ENCODE measurements at regions not wholly inside any gene's neighbourhood (a gene's known extent, or its start where the extent isn't known, plus 50 kb on each side); places are given as distances from the start of the nearest gene placed in this dataset.
"Not testable (repeated sequence)": the region's sequence is repeated elsewhere in the genome, so short reads cannot be mapped to it uniquely, and the experiment has no call there.

DNA sequence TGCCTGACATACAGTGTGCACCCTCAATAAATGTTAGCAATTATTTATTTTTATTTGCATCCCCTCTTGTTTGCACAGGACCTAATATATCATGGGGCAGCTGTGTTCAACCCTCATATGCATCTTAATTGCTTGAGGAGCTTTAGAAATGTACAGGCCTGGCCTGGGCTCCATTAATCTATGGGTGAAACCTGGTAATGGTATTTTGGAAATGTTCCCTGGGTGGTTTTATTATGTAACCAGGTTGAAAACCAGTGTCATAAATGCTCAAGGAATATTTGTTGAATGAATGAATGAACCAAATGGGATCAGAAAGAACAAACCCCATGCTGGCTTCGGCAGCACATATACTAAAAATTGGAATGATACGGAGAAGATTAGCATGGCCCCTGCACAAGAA is 84.0 kb upstream of the PICALM start:
- ATAC-seq (no peak), DNase-seq (ENCODE audit: missing footprints) (no peak)
- intact Hi-C loops (cut with DNase I), result no loop called here

DNA sequence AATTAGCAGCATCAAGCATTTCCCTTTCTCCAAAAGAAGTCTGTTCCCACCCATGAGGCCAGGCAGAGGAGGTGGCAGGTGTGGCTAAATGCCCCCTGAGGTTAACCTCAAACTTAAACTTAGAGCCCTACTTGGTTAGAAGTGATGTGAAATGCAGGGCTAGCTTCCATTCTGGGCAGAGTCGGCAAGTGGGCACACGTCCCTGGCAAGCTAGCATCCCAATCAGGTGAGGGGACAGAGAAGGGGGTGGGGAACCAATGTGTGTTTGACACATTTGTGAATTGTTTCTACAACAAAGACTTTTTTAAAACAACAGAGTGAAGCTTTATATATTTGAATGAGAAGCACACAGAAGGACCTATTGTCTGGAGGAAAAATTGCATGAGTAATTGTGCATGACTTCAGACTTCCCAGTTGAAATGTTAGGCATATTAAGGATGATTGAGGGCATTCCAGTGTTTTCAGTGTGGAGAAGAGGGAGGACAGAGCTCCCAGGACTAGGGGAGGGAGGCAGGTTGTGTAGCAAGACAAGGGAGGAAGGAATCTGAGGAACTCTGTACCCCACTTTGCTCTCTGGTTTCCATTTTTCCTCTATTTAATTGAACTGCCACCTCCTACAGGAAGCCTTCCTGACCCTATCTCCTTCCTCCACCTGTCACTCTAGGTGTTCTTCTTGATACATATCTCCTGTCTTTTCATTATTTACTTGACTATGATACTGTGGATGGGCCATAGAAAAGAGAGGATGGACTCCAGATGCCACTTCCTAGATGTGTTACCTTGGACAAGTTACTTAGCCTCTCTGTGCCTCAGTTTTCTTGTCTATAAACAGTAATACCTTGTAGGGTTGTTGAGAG is 83.3 kb upstream of the PICALM start:
- DNase-seq (ENCODE audit: missing footprints) (no peak), ATAC-seq (no peak)
- intact Hi-C loops (cut with DNase I), result no loop called here

DNA sequence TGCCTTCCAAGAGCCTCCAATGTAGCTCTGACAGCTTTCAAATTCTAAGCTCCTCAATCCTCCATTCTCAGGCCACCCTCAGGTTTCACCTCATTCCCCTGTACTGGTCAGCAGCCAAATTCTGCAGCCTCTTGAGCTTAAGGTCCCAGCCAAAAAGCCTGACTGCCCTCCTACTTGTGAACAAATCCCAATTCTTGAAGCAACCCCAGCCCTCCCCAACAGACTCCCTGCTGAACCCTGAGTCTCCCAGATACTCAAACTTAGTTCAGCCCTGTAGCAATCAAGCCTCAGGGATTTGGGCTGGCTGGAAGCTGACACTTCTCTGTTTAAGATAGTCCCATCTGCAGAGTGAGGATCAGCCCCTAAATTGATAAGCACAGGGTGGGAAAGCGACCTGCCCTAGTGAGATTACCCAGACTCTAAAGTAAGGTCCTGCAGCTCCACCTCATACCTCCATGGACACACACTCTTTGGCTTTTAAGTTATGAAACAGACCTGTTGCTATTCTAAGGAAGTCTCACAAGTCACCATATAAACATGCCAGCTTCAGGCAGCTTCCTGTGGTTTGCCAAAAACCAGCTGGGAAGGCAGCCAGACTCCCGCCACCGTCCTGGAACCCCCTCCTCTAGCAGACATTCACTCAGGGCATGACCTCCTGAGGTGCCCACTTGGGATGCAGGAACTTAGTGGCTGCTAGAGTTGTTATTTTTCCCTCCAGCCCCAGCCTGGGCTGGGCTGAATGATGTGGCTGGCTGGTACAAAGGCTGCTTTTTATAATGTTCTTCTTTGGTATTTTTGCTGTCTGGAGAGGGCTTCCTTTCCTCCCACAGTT is 82.5 kb upstream of the PICALM start:
- intact Hi-C loops (cut with DNase I), result no loop called here
- DNase-seq (ENCODE audit: missing footprints) (no peak), ATAC-seq (peak; percentile 75)

DNA sequence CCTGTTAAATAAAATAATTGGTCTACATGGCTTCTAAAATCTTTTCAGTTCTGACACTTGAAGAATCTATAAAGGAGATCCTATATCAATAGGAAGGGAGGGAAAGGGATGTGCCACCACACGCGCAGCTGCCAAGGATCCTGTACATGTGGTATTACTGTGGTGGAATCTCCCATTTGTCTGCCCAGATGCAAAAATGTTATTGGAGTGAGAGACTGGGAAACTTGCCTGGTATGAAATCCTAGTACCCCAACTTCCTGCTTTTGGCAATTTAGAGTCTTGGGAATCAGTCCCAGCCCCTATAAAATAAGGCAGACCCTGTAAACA is 81.9 kb upstream of the PICALM start:
- intact Hi-C loops (cut with DNase I), result no loop called here
- DNase-seq (ENCODE audit: missing footprints), result no peak
- ATAC-seq, result no peak

DNA sequence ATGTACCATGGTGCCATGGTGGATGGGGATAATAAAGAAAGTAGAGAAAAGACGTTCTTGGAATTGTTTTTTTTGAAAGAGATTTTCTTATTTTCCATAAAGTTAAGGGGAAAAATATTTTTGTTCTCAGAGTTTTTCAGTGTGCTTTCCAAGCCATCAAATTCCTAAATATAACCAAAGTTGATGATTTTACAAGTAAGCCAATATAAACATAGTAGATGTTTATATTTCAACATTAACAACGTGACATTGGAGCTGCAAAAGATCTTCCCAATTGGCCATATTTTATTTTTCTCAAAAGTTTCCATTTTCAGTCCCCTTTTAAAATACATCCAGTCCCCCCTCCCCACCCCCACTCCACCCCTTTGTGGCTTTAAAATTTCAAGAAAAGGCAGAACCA is 80.9 kb upstream of the PICALM start:
- intact Hi-C loops (cut with DNase I), result no loop called here
- DNase-seq (ENCODE audit: missing footprints) (no peak), ATAC-seq (no peak)

DNA sequence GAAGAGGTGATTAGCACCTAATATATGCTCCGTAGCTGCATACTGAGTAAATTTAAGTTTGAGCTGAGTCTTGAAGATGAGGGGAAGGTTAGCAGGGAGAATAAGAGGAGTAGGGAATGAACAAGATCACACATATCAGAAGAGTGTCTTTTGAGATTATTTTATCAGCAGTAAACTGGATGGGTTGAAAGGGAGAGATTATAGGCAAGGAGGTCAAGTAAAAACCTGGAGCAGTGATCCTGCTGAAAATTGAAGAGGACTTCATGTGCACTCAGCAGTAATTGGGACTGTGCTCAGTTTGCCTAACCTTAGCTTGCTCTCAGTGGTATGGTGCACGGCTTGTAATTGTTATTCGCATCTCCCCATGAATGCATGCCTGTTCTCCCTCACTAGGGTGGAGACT is 79.5 kb upstream of the PICALM start:
- no peak for DNase-seq (ENCODE audit: missing footprints)
- no peak for ATAC-seq
- intact Hi-C loops (cut with DNase I), result no loop called here

DNA sequence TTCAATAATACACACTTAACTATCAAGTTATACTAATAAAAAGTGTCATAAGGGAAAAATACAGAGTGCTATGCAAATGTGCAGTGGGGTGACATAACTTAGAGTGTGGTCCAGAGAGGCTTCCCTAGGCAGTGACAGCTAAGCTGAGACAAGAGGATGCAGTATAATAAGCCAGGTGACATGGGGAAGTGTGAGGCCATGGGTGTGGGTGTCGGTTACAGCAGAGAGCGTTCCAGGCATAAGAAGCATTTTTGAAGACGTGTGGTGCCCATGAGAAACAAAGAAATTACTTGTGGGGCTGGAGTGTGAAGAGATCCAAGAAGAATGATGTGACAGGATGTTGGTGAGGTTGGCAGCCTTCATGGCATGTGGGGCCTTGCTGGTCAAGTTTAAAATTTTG is 78.1 kb upstream of the PICALM start:
- intact Hi-C loops (cut with DNase I), result no loop called here
- ATAC-seq (no peak), DNase-seq (ENCODE audit: missing footprints) (no peak)

DNA sequence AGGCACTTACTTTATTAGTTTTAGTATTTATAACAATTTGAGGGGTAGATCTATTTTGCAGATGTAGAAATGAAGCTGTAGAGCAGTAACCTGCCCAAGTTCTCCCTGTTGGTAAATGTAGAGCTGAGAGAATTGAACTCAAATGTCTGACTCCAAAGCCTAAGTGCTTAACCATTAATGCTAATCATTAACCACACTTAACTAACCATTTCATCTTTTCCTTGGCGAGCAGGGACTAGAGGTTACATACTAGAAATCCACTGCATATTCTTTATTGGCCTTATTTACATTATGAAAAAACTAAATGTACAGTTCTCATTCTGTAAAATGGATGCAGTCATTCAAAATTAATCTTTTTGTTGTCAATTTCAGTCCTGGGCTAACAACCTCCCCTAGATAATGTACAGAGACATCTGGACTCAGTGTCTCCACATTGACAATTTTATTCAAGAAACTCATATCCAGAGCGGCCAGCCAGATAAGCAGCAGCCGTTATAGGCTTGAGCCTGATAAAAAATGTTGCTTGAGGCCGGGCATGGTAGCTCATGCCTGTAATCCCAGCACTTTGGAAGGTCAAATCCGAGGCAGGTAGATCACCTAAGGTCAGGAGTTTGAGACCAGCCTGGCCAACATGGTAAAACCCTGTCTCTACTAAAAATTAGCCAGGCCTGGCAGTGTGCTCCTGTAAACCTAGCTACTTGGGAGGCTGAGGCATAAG is 76.7 kb upstream of the PICALM start:
- DNase-seq (ENCODE audit: missing footprints) (no peak), ATAC-seq (no peak)
- intact Hi-C loops (cut with DNase I), result no loop called here

DNA sequence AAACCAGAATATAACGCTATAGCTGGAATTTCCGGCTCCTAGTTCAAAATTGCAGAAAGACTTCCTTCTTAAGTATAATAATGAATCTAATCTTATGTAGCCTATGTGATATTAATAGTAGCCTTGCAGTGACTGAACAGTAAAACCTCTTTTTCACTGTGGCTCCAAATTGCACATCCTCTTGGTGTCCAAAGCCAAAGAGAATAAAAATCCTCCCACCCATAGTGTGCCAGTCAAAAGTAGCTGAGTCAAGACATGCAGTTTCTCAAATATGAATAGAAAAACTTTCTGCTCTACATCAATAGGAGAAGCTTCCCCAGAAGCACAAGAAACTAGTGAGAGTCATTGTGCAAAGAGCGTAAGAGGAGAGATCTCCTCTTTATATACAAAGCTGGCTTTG is 76.0 kb upstream of the PICALM start:
- no peak for ATAC-seq
- DNase-seq (ENCODE audit: missing footprints), result no peak
- intact Hi-C loops (cut with DNase I), result no loop called here

DNA sequence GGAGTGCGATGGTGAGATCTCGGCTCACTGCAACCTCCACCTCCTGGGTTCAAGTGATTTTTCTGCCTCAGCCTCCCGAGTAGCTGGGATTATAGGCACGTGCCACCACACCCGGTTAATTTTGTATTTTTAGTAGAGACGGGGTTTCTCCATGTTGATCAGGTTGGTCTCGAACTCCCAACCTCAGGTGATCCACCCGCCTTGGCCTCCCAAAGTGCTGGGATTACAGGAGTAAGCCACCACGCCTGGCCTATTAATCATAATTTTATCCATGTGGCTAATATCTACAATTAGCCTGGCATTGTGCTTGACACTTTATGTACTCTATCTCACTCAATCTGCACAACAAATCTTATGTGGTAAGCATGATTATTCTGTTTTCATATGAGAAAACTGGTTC is 75.2 kb upstream of the PICALM start:
- DNase-seq (ENCODE audit: missing footprints); intact Hi-C loops (cut with DNase I); ATAC-seq: not testable (repeated sequence)

DNA sequence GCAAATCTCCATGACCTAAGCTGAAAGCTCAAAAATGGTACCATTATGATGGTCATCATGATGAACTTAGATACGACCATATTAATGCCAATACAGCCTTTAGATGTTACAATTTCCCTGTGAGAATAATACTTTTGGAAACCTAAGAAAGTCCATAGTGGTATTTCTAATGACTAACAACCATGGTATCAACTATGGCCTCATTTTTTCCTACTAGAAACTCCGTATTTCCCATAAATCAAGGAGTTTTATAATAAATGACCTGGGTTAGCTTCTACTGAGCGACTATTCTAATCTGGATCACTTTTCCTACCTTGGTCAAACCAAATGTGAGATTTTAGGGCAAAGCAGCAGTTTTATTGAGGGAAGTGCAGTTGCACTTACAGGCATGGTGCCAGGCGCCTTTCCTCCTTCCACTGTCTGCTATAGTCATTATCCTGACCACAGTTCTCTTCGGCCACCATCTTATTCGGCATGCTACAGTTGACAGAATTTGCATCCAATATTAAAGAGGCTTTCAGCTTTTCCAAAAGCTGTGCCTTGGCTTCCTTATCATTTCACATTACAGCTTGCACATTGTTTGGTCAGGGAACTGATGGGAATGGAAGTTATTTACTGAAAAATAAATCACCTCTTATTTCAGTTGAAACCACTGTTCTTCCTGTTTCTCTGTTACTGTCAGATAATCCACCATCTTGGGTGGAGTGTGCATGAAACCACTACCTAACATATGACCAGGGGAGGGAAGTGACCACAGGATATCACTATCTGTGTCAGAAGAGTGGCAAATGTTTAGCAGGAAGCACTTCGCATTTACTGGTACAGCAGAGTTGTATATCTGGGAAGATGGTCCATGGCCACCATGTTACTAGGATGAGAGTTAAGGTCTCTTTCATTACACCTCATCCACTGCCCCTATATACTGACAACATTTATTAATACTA is 74.5 kb upstream of the PICALM start:
- ATAC-seq (peak; percentile 51), DNase-seq (ENCODE audit: missing footprints) (peak; percentile 69)
- intact Hi-C loops (cut with DNase I), result no loop called here

DNA sequence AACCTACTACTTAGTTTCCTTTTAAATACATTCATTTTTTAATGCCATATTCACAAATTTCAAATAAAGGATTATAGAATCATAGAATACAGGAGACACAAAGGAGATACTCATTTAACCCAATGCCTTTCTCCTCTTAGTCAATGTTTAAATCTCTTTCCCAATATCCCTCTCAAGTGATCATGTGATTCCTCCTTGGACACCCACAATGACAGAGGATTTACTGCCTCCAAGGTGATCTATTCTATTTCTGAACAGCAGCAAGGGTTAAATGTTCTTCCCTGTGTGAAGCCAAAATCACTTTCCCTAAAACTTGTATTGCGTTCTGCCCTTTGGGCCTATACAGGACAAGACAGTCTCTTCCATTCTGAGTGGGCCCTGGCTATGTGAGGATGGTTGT is 73.3 kb upstream of the PICALM start:
- DNase-seq (ENCODE audit: missing footprints) (no peak), ATAC-seq (no peak)
- intact Hi-C loops (cut with DNase I), result no loop called here

DNA sequence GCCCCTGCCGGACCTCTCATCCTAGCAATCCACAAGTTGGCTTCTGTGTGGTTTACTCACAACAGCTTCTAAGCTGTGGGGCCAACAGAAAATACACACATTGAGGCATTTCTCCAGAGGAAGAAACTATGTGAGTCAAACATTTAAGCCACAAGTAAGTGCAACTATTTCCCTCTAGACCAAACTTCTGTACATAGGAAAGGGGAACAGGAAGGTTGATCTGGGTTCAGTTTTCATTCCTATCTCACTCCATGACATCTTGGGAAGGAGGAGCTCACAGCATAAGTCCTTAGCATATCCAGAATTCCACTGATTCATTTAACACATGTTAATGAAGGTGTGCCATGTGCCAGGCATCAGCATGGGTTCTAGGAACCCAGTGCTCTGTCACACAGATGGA is 72.8 kb upstream of the PICALM start:
- DNase-seq (ENCODE audit: missing footprints) (no peak), ATAC-seq (no peak)
- intact Hi-C loops (cut with DNase I), result no loop called here

DNA sequence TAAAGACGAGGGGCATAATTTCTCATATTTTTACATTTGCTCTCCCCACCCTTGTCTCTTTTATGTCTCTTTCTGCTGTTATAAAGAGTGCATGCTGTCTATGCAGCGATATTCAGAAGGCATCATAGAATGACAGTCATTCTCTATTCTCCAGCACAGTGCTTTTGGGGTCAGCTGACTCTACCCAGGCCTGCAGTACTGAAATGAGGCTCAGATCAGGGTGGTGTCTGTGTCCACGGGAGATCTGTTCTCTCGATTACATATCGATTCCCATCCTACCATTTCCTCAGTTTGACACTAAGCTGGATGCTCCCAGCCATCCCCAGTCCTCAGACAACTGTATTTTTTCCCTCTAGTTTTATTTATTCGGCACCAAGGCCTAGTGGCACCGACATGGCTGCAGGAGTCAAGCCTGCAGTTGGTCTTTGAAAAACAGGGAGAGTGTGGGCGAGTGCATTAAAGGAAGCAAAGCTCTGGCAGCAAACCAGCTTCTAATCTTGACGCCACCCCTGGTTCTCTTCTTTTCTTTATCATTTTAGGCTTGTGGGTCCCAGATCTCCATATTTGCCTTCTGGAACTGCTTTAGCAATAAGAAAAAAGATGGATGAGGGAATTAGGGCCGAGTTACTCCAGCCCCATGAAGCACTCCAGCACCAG is 71.6 kb upstream of the PICALM start:
- intact Hi-C loops (cut with DNase I), result no loop called here
- no peak for DNase-seq (ENCODE audit: missing footprints)
- no peak for ATAC-seq

DNA sequence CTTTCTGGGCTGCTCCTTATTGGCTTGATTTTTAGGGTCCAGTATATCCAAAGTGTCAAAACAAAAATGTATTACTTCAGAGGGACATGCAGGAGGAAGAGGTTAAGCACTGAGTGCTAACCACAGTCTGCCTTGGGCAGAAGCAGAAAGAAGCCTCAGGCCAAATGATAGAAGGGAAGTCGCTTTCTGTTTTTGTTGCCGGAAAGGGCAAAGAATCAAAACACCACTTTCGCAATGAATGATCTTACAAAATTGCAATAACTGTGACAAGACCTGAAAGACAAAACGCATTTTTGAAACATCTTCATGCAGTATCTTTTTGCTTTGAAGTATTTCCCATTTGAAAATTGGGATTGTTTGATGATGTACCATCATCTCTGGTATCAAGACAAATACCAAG is 70.1 kb upstream of the PICALM start:
- peak; percentile 35 for ATAC-seq
- no peak for DNase-seq (ENCODE audit: missing footprints)
- intact Hi-C loops (cut with DNase I), result no loop called here

DNA sequence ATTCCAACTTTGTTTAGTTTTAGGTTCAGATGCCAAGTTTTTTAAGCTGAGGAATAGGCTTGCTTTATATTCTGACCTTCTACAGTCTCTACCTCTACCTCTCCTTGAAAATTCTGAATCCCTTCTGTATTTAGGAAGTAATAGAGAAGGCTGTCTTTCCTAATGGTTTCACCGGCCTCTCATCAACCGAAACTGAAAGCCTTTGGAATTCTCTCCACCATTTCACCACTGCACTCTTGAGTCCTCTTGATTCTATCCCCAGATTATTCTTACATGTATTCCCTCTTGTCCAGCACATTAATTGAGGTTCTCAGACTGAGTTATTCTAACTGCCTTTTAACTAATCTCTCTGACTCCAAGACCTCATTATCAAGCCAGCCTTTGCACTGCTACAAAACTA is 67.7 kb upstream of the PICALM start:
- ATAC-seq, result no peak
- intact Hi-C loops (cut with DNase I), result no loop called here
- DNase-seq (ENCODE audit: missing footprints), result no peak

DNA sequence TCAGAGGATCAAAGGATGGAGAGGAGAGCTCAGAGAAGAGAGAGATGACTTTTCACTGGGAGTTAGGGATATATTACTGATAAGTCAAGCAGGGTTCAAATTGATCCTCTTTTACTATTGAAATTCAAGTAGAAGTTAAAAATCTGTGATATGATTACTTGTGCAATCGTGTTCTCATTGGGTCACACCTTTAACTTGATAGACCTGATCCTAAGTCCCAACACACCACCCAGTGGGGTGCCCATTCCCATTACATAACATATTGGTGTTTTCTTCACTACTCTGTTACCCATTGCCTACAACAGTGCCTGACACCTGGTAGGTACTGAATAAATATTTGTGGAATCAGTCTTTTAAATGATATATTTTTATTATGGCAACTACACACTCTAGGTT is 66.4 kb upstream of the PICALM start:
- ATAC-seq, result no peak
- intact Hi-C loops (cut with DNase I), result no loop called here
- no peak for DNase-seq (ENCODE audit: missing footprints)

DNA sequence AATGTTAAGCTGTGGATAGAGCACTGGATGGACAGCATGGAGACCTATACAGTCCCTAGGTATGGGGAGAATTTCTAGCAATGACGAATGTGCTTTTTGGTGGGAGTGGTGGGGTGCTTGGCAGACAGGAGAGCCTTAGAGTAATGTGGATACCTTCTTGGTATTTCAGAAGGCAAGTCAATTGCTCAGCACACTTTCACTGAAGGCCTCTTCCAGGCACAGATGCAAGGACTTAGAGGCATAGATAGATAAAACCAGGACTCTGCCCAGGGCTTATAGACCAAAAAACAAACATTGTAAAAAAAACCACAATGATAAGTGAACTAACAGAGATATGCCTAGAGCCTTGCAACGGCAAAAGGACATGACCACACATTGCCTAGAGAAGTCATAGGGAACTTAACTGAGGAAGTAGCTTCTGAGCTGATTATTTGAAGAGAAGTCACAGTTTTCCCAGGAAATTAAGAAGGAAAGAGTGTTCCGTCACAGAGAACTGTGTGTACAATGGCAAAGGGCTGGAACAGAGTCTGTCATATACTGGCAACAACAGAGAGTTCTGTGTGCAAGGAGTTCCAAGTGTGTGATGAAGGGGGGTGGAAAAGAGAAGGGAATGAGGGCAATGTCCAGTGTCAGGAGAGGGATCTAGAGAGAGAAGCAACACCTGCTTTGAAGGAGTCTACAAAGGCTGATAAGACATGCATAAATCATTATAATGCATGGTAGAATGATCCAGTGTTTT is 65.9 kb upstream of the PICALM start:
- ATAC-seq, result peak; percentile 79
- intact Hi-C loops (cut with DNase I), result no loop called here
- no peak for DNase-seq (ENCODE audit: missing footprints)

Data from Right ventricle myocardium inferior (tissue), 1 donor.